IMR-90 (cell line): ENCODE measurements at regions not wholly inside any gene's neighbourhood (a gene's known extent, or its start where the extent isn't known, plus 50 kb on each side); places are given as distances from the start of the nearest gene placed in this dataset.
A peak's percentile ranks its signal among the peaks of the same experiment; 100 is the strongest.

Source experiments
- ATAC-seq: fragments of 200-7000 bp; cut with Tn5 transposase; 2 replicates; pipeline ENCODE4 v1.9.1; 2020; ENCODE audit warnings: low read depth, mild to moderate bottlenecking, moderate library complexity
- BruUV-seq: library from RNA; stranded (reverse); fragments of 400-500 nt; replicated peaks from 2 replicates; lab custom pipeline; 2021; lab: Mats Ljungman, UMichigan
- CTCF ChIA-PET: fragments of 300-600 bp; formaldehyde crosslinking; extraction: SDS; loops from one replicate; lab custom pipeline; 2021; ENCODE audit warnings: antibody characterized with exemption; lab: Yijun Ruan, JAX
- POLR2A ChIA-PET: fragments of 300-600 bp; sonication (Branson Sonifier 250); formaldehyde crosslinking; loops from one replicate; lab custom pipeline; 2022; ENCODE audit warnings: antibody characterized with exemption; ENCODE audit not compliant: unreplicated experiment; lab: Charles Lee
- DNase-seq: peaks from one replicate; pipeline ENCODE4 v3.0.0; 2013
- H2AFZ ChIP-seq: replicated peaks from 2 replicates; pipeline ENCODE3; 2013; ENCODE audit warnings: low read length, mild to moderate bottlenecking; ENCODE audit not compliant: poor library complexity
- H2AK5ac ChIP-seq: 2 replicates; pipeline ENCODE4 v1.6.1; 2013; ENCODE audit warnings: low read depth, low read length, inconsistent platforms
- H2AK9ac ChIP-seq: replicated peaks from 2 replicates; pipeline ENCODE3; 2013; ENCODE audit warnings: mild to moderate bottlenecking, low read depth, low read length, moderate library complexity; ENCODE audit not compliant: poor library complexity
- H2BK120ac ChIP-seq: 2 replicates; pipeline ENCODE4 v1.6.1; 2013; ENCODE audit warnings: low read depth, low read length, inconsistent platforms
- H2BK15ac ChIP-seq: 3 replicates; pipeline ENCODE4 v1.6.1; 2013; ENCODE audit warnings: low read depth, low read length, inconsistent platforms
- H2BK20ac ChIP-seq: 2 replicates; pipeline ENCODE4 v1.6.1; 2013; ENCODE audit warnings: low read depth, mild to moderate bottlenecking, inconsistent platforms, low read length, moderate library complexity
- H2BK5ac ChIP-seq: 2 replicates; pipeline ENCODE4 v1.6.1; 2013; ENCODE audit warnings: mild to moderate bottlenecking, low read depth, low read length, inconsistent platforms; ENCODE audit not compliant: poor library complexity, severe bottlenecking
- H3K14ac ChIP-seq: replicated peaks from 2 replicates; pipeline ENCODE4 v1.6.1; 2013; ENCODE audit warnings: low read depth, low read length, inconsistent platforms
- H3K18ac ChIP-seq: 2 replicates; pipeline ENCODE4 v1.6.1; 2013; ENCODE audit warnings: low read depth, low read length, control low read depth
- H3K23ac ChIP-seq: 2 replicates; pipeline ENCODE4 v1.6.1; 2013; ENCODE audit warnings: low read depth, low read length, inconsistent platforms
- H3K27ac ChIP-seq: 2 replicates; pipeline ENCODE4 v1.5.1; 2013; ENCODE audit warnings: mild to moderate bottlenecking, control low read depth, low read length; ENCODE audit not compliant: insufficient read depth
- H3K27me3 ChIP-seq: 2 replicates; pipeline ENCODE4 v1.6.1; 2013; ENCODE audit warnings: low read length; ENCODE audit not compliant: control insufficient read depth, insufficient read depth
- H3K36me3 ChIP-seq: 2 replicates; pipeline ENCODE4 v1.6.1; 2013; ENCODE audit warnings: low read length, mixed read lengths; ENCODE audit not compliant: control insufficient read depth, insufficient read depth
- H3K4ac ChIP-seq: 2 replicates; pipeline ENCODE4 v1.6.1; 2013; ENCODE audit warnings: low read depth, low read length, inconsistent platforms
- H3K4me1 ChIP-seq: 2 replicates; pipeline ENCODE4 v1.6.1; 2013; ENCODE audit warnings: low read length, mixed read lengths; ENCODE audit not compliant: control insufficient read depth, insufficient read depth
- H3K4me2 ChIP-seq: 2 replicates; pipeline ENCODE4 v1.6.1; 2013; ENCODE audit warnings: low read depth, mild to moderate bottlenecking, control low read depth, low read length, moderate library complexity
- H3K4me3 ChIP-seq: 2 replicates; pipeline ENCODE4 v1.5.1; 2013; ENCODE audit warnings: low read depth, mild to moderate bottlenecking, control low read depth, low read length, moderate library complexity; ENCODE audit not compliant: insufficient read depth
- H3K56ac ChIP-seq: 2 replicates; pipeline ENCODE4 v1.6.1; 2013; ENCODE audit warnings: low read length, inconsistent platforms; ENCODE audit not compliant: insufficient read depth; ENCODE audit errors: extremely low read depth
- H3K79me1 ChIP-seq, 2 experiments: 2 replicates each; pipeline ENCODE4 v1.6.1; 2013; ENCODE audit warnings: low read length in 2 of 2, inconsistent platforms in 1 of 2, low read depth in 1 of 2
- H3K9ac ChIP-seq: 2 replicates; pipeline ENCODE4 v1.6.1; 2013; ENCODE audit warnings: low read depth, low read length, control low read depth
- H3K9me1 ChIP-seq: 2 replicates; pipeline ENCODE4 v1.6.1; 2013; ENCODE audit warnings: low read length, inconsistent platforms; ENCODE audit not compliant: insufficient read depth
- H3K9me3 ChIP-seq: 2 replicates; pipeline ENCODE4 v1.6.1; 2013; ENCODE audit warnings: low read length; ENCODE audit not compliant: control insufficient read depth, insufficient read depth
- H4K20me1 ChIP-seq: 2 replicates; pipeline ENCODE4 v1.6.1; 2013; ENCODE audit warnings: low read length, inconsistent platforms; ENCODE audit not compliant: insufficient read depth
- H4K5ac ChIP-seq: 2 replicates; pipeline ENCODE4 v1.6.1; 2013; ENCODE audit warnings: mild to moderate bottlenecking, low read depth, low read length, control low read depth
- H4K8ac ChIP-seq, 2 experiments: 2 replicates each; pipeline ENCODE4 v1.6.1; 2013; ENCODE audit warnings: low read depth in 2 of 2, low read length in 2 of 2, control low read depth in 1 of 2, inconsistent platforms in 1 of 2
- H4K91ac ChIP-seq: 2 replicates; pipeline ENCODE4 v1.6.1; 2013; ENCODE audit warnings: low read depth, low read length, inconsistent platforms; ENCODE audit not compliant: insufficient read depth
- BHLHE40 ChIP-seq: fragments of 150-350 bp; IDR thresholded peaks from 2 replicates; pipeline ENCODE4 v1.6.1; 2016; ENCODE audit warnings: mild to moderate bottlenecking, low read depth, low read length
- CEBPB ChIP-seq: IDR thresholded peaks from 2 replicates; pipeline ENCODE4 v1.6.1; 2012; ENCODE audit warnings: low read depth, low read length, improper control_type of control experiment
- CHD1 ChIP-seq: IDR thresholded peaks from 2 replicates; pipeline ENCODE4 v1.6.1; 2012; ENCODE audit warnings: low read depth, low read length, improper control_type of control experiment
- FOS ChIP-seq: fragments of 150-350 bp; IDR thresholded peaks from 2 replicates; pipeline ENCODE4 v1.6.1; 2016; ENCODE audit warnings: low read depth, low read length
- MAZ ChIP-seq: IDR thresholded peaks from 2 replicates; pipeline ENCODE4 v1.6.1; 2012; ENCODE audit warnings: low read depth, mild to moderate bottlenecking, low read length, improper control_type of control experiment, moderate library complexity, borderline replicate concordance
- MXI1 ChIP-seq: IDR thresholded peaks from 2 replicates; pipeline ENCODE4 v1.6.1; 2012; ENCODE audit warnings: low read depth, mild to moderate bottlenecking, low read length, moderate library complexity, borderline replicate concordance
- NFE2L2 ChIP-seq: fragments of 150-350 bp; IDR thresholded peaks from 2 replicates; pipeline ENCODE4 v1.6.1; 2016; ENCODE audit warnings: low read depth, mild to moderate bottlenecking, low read length
- POLR2A ChIP-seq: IDR thresholded peaks from 2 replicates; pipeline ENCODE4 v1.6.1; 2012; ENCODE audit warnings: mild to moderate bottlenecking, low read depth, low read length
- RAD21 ChIP-seq: IDR thresholded peaks from 2 replicates; pipeline ENCODE4 v1.6.1; 2012; ENCODE audit warnings: low read length, improper control_type of control experiment
- RCOR1 ChIP-seq: IDR thresholded peaks from 2 replicates; pipeline ENCODE4 v1.6.1; 2012; ENCODE audit warnings: mild to moderate bottlenecking, low read length, improper control_type of control experiment; ENCODE audit not compliant: insufficient replicate concordance
- RFX5 ChIP-seq: IDR thresholded peaks from 2 replicates; pipeline ENCODE4 v1.8.0; 2012; ENCODE audit warnings: low read depth, mild to moderate bottlenecking, low read length, moderate library complexity
- SMC3 ChIP-seq: fragments of 150-350 bp; IDR thresholded peaks from 2 replicates; pipeline ENCODE4 v1.6.1; 2016; ENCODE audit warnings: low read depth, mild to moderate bottlenecking, antibody characterized with exemption, low read length, moderate library complexity
- WGBS, 2 experiments: methylation state at CpG; one replicate each; pipeline versions ENCODE4 v1.1.5 to v1.1.7; 2013; ENCODE audit warnings: missing lambda C conversion rate in 2 of 2; ENCODE audit not compliant: insufficient read length in 1 of 2; ENCODE audit errors: extremely low coverage in 2 of 2; 5-methylcytosine and 5-hydroxymethylcytosine counted together
- dilution Hi-C: fragments of 300-500 bp; cut with HindIII; formaldehyde crosslinking; loops from one replicate; pipeline ENCODE4 v1.14.3; 2018; ENCODE audit warnings: low sequenced_read_pairs; ENCODE audit not compliant: unreplicated experiment
- in situ Hi-C: fragments of 300-500 bp; cut with MboI; formaldehyde crosslinking; loops from 3 replicates; pipeline ENCODE4 v1.14.3; 2019; ENCODE audit warnings: low sequenced_read_pairs, inconsistent platforms, mixed read lengths
- intact Hi-C: fragments of 100-400 bp; cut with micrococcal nuclease; formaldehyde crosslinking; loops from 2 replicates; pipeline ENCODE4 v1.10.0; 2022
- TF ChIP-seq, protein P1 (sequence below): conservative IDR thresholded peaks from 2 replicates; pipeline ENCODE4 v1.5.1; 2012; ENCODE audit warnings: mild to moderate bottlenecking, low read depth, low read length, improper control_type of control experiment
- TF ChIP-seq, protein P2 (sequence below): fragments of 150-350 bp; IDR thresholded peaks from 2 replicates; pipeline ENCODE4 v1.6.1; 2016; ENCODE audit warnings: low read depth, mild to moderate bottlenecking, low read length, moderate library complexity, borderline replicate concordance

DNA sequence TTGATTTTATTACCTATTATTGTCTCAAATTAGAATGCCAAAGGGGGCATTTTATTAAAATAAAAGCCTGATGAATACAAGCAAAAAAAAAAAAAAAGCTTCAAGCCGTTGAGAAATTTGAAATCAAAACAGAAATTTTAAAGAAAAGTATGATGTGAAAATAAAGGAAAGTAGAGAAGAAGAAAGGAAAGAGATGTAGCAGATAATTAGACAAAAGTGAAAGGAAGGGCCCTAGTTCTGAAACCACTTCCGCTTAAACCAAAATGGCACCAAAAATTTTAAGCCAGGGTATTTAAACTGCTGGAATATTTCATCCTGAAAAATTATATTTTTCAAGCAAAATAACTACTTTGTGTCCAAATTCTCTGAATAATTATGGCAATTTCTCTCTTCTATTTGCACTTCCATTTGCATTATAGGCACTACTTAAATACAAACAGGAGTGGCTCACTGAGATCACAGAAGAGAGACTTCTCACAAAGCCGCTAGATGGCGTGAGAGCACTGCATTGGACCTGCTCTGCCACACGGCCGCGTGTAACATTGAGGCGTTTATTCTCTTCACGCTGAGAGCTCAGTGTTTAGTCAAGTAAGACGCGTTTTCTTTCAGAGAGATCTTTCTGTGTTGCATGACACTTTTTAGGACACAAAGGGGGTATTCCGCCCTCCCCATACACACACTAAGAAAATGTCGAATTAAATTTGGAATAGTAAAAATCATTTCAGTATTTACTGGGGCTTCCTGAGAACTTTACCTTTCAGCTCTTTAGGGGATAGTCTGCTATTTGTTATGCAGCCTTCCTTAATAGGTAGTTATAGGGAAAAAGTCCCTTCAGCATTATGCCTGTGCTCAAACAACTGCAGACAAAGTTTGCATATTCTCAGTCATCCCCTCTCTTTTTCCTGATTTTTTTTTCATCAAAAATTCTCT lies 368.4 kb upstream of the CCNH start:
- H3K27ac ChIP-seq, result no peak overlapping the region
- no peak overlapping the region for H3K18ac ChIP-seq
- no peak overlapping the region for H3K56ac ChIP-seq
- H4K8ac ChIP-seq, result no peak overlapping the region
- peak; percentile 74 for DNase-seq
- no peak overlapping the region for H2AK5ac ChIP-seq
- no peaks in the 10 kb centered on the region for H3K36me3 ChIP-seq
- ChIA-PET CTCF (interaction anchor here (0.6 to 2.5 kb wide), 24 partner anchors 9 to 947 kb away, joined by 3 to 22 read pairs (median 4); no protein-coding TSS in a partner anchor), POLR2A (interaction anchor here (0.6 kb wide), 1 partner anchor 22 kb away, joined by 8 read pairs; no protein-coding TSS in a partner anchor)
- no peaks in the 10 kb centered on the region for H3K9me3 ChIP-seq
- H3K4ac ChIP-seq, result no peak overlapping the region
- intact Hi-C loops, result loop anchor here (1.0 kb wide), 5 partner anchors 360 to 943 kb away; no protein-coding TSS in a partner anchor
- no peaks in the 10 kb centered on the region; the same call in 1 of the 2 replicates for H3K27me3 ChIP-seq
- BruUV-seq, result no TSS peak
- no peak overlapping the region for H2BK20ac ChIP-seq
- H3K4me1 ChIP-seq, result no peaks in the 10 kb centered on the region
- no peak overlapping the region for H3K4me2 ChIP-seq
- no peak overlapping the region for H4K91ac ChIP-seq
- H3K79me1 ChIP-seq, result no peaks in the 10 kb centered on the region
- H4K20me1 ChIP-seq, result no peaks in the 10 kb centered on the region
- in situ Hi-C loops, result loop anchor here (10.0 kb wide), 1 partner anchor 904 kb away; no protein-coding TSS in a partner anchor
- dilution Hi-C loops, result no loop called here
- peak overlapping the region; percentile 16 for H2AFZ ChIP-seq
- WGBS, 2 experiments, result no CpG with 5 or more reads among the region's 13 CpGs
- no peak overlapping the region for H2AK9ac ChIP-seq
- H2BK15ac ChIP-seq, result no peak overlapping the region
- ATAC-seq, result peak; percentile 100
- H3K4me3 ChIP-seq, result no peak overlapping the region
- no peaks in the 10 kb centered on the region for H3K9me1 ChIP-seq
- H3K23ac ChIP-seq, result no peak overlapping the region
- H2BK5ac ChIP-seq, result no peak overlapping the region
- no peak overlapping the region for H3K14ac ChIP-seq
- H2BK120ac ChIP-seq, result no peak overlapping the region
- no peak overlapping the region for H3K9ac ChIP-seq
- H4K5ac ChIP-seq, result no peak overlapping the region
- TF ChIP-seq RAD21, result peak; percentile 97
- peak; percentile 73 for TF ChIP-seq SMC3
- no peak for TF ChIP-seq RCOR1
- TF ChIP-seq, protein P1, sequence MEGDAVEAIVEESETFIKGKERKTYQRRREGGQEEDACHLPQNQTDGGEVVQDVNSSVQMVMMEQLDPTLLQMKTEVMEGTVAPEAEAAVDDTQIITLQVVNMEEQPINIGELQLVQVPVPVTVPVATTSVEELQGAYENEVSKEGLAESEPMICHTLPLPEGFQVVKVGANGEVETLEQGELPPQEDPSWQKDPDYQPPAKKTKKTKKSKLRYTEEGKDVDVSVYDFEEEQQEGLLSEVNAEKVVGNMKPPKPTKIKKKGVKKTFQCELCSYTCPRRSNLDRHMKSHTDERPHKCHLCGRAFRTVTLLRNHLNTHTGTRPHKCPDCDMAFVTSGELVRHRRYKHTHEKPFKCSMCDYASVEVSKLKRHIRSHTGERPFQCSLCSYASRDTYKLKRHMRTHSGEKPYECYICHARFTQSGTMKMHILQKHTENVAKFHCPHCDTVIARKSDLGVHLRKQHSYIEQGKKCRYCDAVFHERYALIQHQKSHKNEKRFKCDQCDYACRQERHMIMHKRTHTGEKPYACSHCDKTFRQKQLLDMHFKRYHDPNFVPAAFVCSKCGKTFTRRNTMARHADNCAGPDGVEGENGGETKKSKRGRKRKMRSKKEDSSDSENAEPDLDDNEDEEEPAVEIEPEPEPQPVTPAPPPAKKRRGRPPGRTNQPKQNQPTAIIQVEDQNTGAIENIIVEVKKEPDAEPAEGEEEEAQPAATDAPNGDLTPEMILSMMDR, result peak; percentile 94
- TF ChIP-seq, protein P2, sequence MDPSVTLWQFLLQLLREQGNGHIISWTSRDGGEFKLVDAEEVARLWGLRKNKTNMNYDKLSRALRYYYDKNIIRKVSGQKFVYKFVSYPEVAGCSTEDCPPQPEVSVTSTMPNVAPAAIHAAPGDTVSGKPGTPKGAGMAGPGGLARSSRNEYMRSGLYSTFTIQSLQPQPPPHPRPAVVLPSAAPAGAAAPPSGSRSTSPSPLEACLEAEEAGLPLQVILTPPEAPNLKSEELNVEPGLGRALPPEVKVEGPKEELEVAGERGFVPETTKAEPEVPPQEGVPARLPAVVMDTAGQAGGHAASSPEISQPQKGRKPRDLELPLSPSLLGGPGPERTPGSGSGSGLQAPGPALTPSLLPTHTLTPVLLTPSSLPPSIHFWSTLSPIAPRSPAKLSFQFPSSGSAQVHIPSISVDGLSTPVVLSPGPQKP, result no peak
- TF ChIP-seq MXI1, result no peak
- TF ChIP-seq CHD1, result no peak
- no peak for TF ChIP-seq BHLHE40
- TF ChIP-seq RFX5, result no peak
- TF ChIP-seq MAZ, result 0 out of 2 replicates have a peak, but pooled peaks have one; percentile 19
- 0 out of 2 replicates have a peak, but pooled peaks have one; percentile 24 for TF ChIP-seq POLR2A
- TF ChIP-seq NFE2L2, result no peak
- no peak for TF ChIP-seq FOS
- no peak for TF ChIP-seq CEBPB
